ENCODE measurements at regions not wholly inside any gene's neighbourhood (a gene's known extent, or its start where the extent isn't known, plus 50 kb on each side); places are given as distances from the start of the nearest gene placed in this dataset.

GRCh38 chrX:5122181-5122678, 1106.4 kb downstream of the NLGN4X start:
- DNase-seq (ENCODE audit: low read depth in 4 of 4, low spot score in 2 of 4), result no peak

- no peak for DNase-seq (ENCODE audit: low read depth in 4 of 4, low spot score in 2 of 4)
These were observed 1110.9 kb downstream of the NLGN4X start for GRCh38 chrX:5117816-5118215.

DNA sequence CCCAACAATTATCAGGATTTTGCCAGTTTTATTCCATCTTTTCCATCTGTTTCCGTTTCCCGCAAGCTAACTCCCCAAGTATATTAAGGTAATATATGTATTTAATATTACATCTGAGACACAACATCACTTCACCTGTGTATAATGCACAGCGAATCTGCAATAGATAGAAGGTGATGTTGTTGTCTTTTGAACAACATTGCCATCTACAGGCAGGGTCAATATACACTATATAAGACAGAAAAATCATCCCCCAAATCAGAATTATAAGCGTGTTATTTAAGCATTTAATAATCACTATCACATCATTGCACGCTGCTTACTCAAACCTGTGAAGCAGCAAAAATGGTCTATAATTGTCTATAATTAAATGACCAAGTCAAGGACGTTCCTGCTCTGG, 1115.5 kb downstream of the NLGN4X start:
- DNase-seq (ENCODE audit: low read depth in 4 of 4, low spot score in 2 of 4), result no peak

DNA sequence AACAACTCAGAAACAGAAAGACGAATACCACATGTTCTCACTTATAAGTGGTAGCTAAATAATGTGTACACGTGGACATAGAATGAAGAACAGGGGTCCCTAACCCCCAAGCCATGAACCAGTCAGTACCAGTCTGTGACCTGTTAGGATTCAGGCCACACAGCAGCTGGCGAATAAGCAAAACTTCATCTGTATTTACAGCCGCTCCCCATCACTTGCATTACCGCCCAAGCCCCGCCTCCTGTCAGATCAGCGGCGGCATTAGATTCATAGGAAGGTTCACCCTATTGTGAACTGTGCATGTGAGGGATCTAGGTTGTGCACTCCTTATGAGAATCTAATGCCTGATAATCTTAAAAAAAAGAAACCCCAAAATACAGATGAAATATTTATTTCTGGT, 1128.7 kb downstream of the NLGN4X start:
- no peak for DNase-seq (ENCODE audit: low read depth in 4 of 4, low spot score in 2 of 4)

DNA sequence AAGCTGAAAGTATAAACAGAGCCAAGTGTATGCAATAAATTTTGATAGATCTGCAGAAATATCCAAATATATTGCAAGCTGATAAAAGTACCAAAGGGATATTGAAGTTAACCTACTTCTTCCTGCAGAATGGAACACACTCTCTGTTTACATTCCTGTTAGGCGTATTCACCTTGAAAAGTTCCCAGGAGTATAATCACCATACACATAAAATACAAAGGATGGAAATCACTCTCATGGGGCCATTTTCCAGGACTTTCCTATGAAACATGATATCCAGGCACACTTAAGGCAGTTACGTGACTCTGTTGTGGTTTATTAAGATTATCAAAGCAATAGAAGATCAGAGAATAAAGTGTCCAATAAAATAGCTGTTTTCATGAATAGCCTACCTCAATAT, 1142.3 kb downstream of the NLGN4X start:
- DNase-seq (ENCODE audit: low read depth in 4 of 4, low spot score in 2 of 4), result no peak

- no peak for DNase-seq (ENCODE audit: low read depth in 4 of 4, low spot score in 2 of 4)
These were observed 1144.4 kb downstream of the NLGN4X start for GRCh38 chrX:5084279-5084678.

DNA sequence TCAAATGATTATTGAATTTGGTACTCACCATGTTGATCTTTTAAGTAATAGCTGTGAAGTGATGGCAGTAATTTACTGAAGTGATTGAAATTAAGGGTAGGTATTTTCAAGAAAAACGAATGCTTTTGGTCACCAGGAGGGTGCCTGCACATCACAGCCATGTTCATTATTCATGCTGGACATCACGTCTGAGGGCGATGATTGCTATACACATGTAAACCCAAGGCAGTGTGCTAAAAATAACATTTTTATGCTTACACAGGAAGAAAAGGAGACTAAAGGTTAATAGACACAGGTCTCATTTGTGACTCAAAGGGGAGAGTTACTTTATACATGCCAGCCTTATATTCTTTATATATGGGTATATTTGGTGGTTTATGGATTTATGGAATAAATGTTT, 1146.0 kb downstream of the NLGN4X start:
- no peak for DNase-seq (ENCODE audit: low read depth in 4 of 4, low spot score in 2 of 4)

DNA sequence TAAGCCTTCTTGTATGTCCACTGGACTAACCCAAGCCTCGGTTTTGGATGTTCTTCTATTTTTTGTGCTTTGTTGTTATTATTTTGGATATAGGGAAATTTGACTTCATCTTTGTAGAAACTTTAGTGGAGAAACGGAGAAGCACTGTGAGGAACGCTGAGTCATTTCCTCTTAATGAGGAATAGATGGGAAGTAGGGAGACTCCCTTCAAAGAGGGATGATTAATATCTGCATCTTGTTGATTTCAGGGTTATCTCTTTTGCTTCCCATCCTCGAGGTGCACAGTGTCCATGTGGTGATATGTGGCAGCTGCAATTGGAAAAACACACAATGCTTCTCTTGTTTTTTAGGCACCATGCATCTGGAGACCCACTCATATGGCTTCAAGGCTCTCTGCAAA, 1147.9 kb downstream of the NLGN4X start:
- DNase-seq (ENCODE audit: low read depth in 4 of 4, low spot score in 2 of 4), result no peak

- DNase-seq (ENCODE audit: low read depth in 4 of 4, low spot score in 2 of 4), result no peak
These were observed 1160.1 kb downstream of the NLGN4X start for GRCh38 chrX:5068550-5068949.

DNA sequence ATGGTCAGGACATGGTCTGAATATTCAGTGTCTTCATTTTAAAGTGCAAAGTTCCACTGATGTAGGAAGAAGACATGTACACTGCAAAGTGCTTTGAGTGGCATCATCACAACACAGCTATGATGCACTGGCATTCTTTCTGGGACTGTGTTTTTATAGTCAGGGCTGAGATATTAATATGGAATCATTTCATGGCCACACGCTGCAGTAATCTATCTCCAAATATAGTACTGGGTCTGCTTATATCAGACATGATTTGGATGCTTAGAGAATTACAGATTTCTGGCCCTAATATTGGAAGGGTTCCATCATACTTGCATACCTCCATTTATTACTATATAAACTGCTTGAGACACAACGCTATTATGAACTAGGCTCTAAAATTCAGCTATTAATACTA, 1170.9 kb downstream of the NLGN4X start:
- no peak for DNase-seq (ENCODE audit: low read depth in 4 of 4, low spot score in 2 of 4)

DNA sequence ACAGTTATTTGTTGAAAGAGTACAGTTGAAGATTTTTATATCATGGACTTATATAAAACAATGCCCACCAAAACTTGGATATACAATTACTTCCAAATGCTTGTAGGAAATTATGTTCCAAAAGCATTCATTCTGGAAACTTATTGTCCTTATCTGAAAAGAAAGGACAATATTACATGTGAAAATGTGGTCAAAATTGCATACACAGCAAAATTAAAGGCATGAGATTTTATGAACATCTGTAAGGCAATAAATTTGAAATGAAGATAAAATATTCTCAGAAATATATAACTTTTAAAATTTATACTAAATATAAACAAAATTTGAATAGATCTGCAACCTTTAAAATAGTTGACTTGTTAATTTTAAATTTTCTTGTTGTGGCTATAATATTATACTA, 1173.8 kb downstream of the NLGN4X start:
- no peak for DNase-seq (ENCODE audit: low read depth in 4 of 4, low spot score in 2 of 4)

GRCh38 chrX:5051831-5052491, 1176.7 kb downstream of the NLGN4X start:
- DNase-seq (ENCODE audit: low read depth in 4 of 4, low spot score in 2 of 4), result no peak

- DNase-seq (ENCODE audit: low read depth in 4 of 4, low spot score in 2 of 4), result no peak
These were observed 1186.1 kb downstream of the NLGN4X start for GRCh38 chrX:5042563-5042962.

GRCh38 chrX:5031792-5032191, 1196.9 kb downstream of the NLGN4X start:
- no peak for DNase-seq (ENCODE audit: low read depth in 4 of 4, low spot score in 2 of 4)

DNA sequence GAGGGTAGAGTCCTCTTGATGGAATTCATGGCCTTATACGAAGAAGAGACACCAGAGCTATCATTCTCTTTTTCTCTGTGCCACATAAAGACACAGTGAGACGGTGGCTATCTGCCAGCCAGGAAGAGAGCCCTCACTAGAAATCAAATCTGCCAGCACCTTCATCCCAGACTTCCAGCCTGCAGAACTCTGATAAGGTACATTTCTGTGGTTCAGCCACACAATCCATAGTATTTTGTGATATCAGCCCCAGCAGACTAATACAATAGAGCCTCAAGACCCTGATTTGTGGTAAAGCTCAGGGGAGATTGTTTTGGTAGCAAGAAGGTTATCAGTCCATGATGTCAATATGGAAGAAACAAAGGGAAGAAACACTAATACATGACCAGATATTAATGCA, 1213.2 kb downstream of the NLGN4X start:
- DNase-seq (ENCODE audit: low read depth in 4 of 4, low spot score in 2 of 4), result no peak

GRCh38 chrX:4994855-4995254, 1233.8 kb downstream of the NLGN4X start:
- DNase-seq (ENCODE audit: low read depth in 4 of 4, low spot score in 2 of 4), result no peak

GRCh38 chrX:4978613-4979012, 1250.1 kb downstream of the NLGN4X start:
- no peak for DNase-seq (ENCODE audit: low read depth in 4 of 4, low spot score in 2 of 4)

GRCh38 chrX:4971646-4972045, 1257.0 kb downstream of the NLGN4X start:
- DNase-seq (ENCODE audit: low read depth in 4 of 4, low spot score in 2 of 4), result no peak

DNA sequence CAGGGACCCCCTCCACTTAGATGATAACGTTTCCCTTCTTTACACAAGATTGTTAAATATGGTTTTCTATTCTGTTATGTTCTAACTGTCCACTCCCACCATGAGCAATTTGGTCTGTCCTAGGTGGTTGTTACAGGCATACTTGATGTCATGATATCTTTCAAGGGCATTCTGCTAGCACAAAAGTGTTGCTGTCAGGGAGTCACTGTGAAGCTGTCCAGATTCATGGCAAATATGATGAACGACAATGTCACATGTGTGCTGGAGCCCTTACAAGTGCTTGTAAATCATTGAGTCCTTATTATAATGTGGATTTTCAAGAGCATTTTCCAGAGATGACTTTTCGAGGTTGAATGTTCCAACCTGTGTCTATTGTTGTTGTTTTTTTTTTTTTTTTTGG, 1250.7 kb upstream of the PRKX start:
- no peak for DNase-seq (ENCODE audit: low read depth in 4 of 4, low spot score in 2 of 4)

DNA sequence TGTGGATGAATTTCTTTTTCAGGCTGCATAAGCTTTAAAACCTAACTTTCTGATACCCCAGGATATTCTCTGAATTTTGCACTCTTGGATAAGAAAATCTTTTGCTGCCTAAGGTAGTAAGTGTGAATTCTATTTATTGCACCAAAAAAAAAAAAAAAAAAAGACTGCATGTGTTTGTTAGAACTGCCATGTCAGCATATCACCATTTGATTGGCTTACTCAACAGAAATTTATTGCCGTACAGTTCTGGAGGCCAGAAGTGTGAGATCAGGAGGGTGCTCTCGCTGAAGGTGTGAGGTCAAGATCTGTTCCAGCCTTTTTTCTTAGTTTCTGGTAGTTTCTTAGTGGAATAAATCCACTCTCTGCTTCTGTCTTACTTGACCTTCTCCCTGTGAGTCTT, 1250.0 kb upstream of the PRKX start:
- no peak for DNase-seq (ENCODE audit: low read depth in 4 of 4, low spot score in 2 of 4)

DNA sequence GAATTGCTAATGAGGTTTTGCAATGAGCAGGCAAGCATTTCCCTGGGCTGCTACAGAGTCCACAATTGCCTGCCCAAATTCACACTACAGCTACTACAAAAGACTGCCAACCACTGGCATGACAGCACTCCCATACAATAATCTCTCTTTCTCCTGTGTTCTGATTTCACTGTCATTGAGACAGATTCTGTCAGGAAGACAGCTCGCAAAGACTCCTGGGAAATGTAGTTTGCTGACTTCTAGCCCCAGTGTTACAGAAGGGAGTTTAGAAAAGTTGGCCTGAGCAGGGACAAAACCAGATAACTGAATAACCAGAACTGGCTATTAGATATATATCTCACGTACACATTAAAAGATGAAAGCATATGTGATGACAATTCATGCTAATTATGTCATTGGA, 1231.3 kb upstream of the PRKX start:
- DNase-seq (ENCODE audit: low read depth in 4 of 4, low spot score in 2 of 4), result no peak

DNA sequence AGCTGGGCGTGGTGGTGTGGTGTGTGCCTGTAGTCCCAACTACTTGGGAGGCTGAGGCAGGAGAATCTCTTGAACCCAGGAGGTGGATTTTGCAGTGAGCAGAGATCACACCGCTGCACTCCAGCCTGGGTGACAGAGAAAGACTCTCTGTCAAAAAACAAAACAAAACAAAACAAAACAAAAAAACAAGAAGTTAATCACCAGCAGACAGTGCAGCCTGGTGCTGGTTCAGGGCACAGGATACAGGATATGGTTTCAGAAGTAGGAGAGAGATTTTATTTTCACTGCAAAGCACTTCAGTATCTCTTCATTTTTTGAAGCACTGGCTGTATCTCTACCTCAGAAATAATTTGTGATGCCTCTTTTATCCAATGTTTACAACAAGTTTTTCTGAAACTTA, 1222.9 kb upstream of the PRKX start:
- DNase-seq (ENCODE audit: low read depth in 4 of 4, low spot score in 2 of 4), result no peak

DNA sequence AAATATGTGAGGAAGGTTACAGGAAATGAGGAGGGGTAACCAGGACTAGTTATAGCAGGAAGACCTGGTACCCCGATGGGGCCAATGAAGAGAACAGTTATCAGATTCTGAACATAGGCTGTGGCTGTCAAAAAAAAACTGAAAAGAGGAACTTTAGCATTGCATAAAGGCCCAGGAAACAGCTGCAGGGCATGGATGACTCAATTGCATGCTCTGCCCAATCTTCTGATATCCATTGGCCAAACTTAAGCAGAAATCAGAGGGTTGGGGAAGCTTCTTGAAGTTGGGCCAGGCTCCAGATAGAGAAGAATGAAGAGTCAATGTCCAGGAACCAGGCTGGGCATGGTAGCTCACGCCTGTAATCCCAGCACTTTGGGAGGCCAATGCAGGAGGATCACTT, 1222.4 kb upstream of the PRKX start:
- no peak for DNase-seq (ENCODE audit: low read depth in 4 of 4, low spot score in 2 of 4)

Measured in left renal cortex interstitium (tissue), 4 donors.